GM19351 (cell line): ENCODE measurements at regions not wholly inside any gene's neighbourhood (a gene's known extent, or its start where the extent isn't known, plus 50 kb on each side); places are given as distances from the start of the nearest gene placed in this dataset.

Experiments used
- ATAC-seq: cut with Tn5 transposase; IDR thresholded peaks from one replicate; pipeline ENCODE4 v1.9.1; 2021; ENCODE audit warnings: mild to moderate bottlenecking, moderate library complexity; ENCODE audit not compliant: unreplicated experiment

- ATAC-seq, result no peak
Observed at GRCh38 chr17:14688134-14688533, 387.3 kb downstream of the HS3ST3B1 start.

GRCh38 chr17:14672830-14673229, 371.9 kb downstream of the HS3ST3B1 start:
- no peak for ATAC-seq

- no peak for ATAC-seq
Observed at GRCh38 chr17:14670861-14671260, 370.0 kb downstream of the HS3ST3B1 start.

- ATAC-seq, result no peak
Observed at GRCh38 chr17:14664511-14664910, 363.6 kb downstream of the HS3ST3B1 start.

GRCh38 chr17:14641117-14641516, 340.2 kb downstream of the HS3ST3B1 start:
- ATAC-seq, result no peak

GRCh38 chr17:14637260-14637659, 336.4 kb downstream of the HS3ST3B1 start:
- no peak for ATAC-seq

- ATAC-seq, result no peak
Observed at GRCh38 chr17:14630621-14631020, 329.7 kb downstream of the HS3ST3B1 start.

- no peak for ATAC-seq
Observed at GRCh38 chr17:14630046-14630445, 329.2 kb downstream of the HS3ST3B1 start.

GRCh38 chr17:14622615-14623101, 321.8 kb downstream of the HS3ST3B1 start:
- no peak for ATAC-seq

- ATAC-seq, result no peak
Observed at GRCh38 chr17:14621826-14622614, 321.1 kb downstream of the HS3ST3B1 start.

GRCh38 chr17:14619821-14620220, 318.9 kb downstream of the HS3ST3B1 start:
- ATAC-seq, result no peak

GRCh38 chr17:14616528-14616927, 315.6 kb downstream of the HS3ST3B1 start:
- no peak for ATAC-seq

GRCh38 chr17:14605267-14605599, 304.4 kb downstream of the HS3ST3B1 start:
- no peak for ATAC-seq

GRCh38 chr17:14604591-14605266, 303.8 kb downstream of the HS3ST3B1 start:
- ATAC-seq, result no peak

- no peak for ATAC-seq
Observed at GRCh38 chr17:14596224-14596623, 295.3 kb downstream of the HS3ST3B1 start.

- no peak for ATAC-seq
Observed at GRCh38 chr17:14595656-14596055, 294.8 kb downstream of the HS3ST3B1 start.

- ATAC-seq, result no peak
Observed at GRCh38 chr17:14594690-14595089, 293.8 kb downstream of the HS3ST3B1 start.

GRCh38 chr17:14593956-14594355, 293.1 kb downstream of the HS3ST3B1 start:
- no peak for ATAC-seq

GRCh38 chr17:14590459-14591250, 289.8 kb downstream of the HS3ST3B1 start:
- no peak for ATAC-seq

GRCh38 chr17:14585099-14585498, 284.2 kb downstream of the HS3ST3B1 start:
- no peak for ATAC-seq

GRCh38 chr17:14582996-14583395, 282.1 kb downstream of the HS3ST3B1 start:
- ATAC-seq, result no peak
